ENCODE measurements at regions not wholly inside any gene's neighbourhood (a gene's known extent, or its start where the extent isn't known, plus 50 kb on each side); places are given as distances from the start of the nearest gene placed in this dataset.

DNA sequence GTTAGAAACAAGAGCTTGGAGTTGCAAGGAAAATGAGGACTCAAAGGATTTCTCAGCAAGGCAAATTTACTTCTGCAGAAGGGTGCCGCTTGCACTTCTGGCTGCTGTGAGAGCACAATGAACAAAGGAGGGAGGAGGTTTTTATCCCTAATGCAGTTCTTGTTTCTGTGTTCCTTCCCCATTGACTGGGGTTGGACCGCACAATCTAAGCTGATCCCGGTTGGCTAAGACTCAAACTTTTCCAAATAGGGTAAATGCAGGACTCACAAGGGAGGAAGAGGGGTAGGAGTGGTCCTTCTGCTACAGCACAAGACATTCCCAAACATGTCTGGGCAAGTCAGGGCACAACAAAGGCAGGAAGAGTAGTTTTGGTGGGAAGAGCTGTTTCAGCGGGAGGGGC lies 249.6 kb upstream of the MOCS1 start:
- Histone ChIP-seq H3K36me3 (no peaks in the 10 kb centered on the region), H3K4me1 (no peaks in the 10 kb centered on the region), H3K27me3 (no peaks in the 10 kb centered on the region), H3K4me3 (no peak overlapping the region), H3K27ac (no peak overlapping the region), H3K9me3 (peaks cover 0 to 30% of the 10 kb centered on the region in 2 donors)
- no peak for DNase-seq
- intact Hi-C loops (cut with DNase I): no loop called here
- ATAC-seq: no peak
- TF ChIP-seq, protein P1, sequence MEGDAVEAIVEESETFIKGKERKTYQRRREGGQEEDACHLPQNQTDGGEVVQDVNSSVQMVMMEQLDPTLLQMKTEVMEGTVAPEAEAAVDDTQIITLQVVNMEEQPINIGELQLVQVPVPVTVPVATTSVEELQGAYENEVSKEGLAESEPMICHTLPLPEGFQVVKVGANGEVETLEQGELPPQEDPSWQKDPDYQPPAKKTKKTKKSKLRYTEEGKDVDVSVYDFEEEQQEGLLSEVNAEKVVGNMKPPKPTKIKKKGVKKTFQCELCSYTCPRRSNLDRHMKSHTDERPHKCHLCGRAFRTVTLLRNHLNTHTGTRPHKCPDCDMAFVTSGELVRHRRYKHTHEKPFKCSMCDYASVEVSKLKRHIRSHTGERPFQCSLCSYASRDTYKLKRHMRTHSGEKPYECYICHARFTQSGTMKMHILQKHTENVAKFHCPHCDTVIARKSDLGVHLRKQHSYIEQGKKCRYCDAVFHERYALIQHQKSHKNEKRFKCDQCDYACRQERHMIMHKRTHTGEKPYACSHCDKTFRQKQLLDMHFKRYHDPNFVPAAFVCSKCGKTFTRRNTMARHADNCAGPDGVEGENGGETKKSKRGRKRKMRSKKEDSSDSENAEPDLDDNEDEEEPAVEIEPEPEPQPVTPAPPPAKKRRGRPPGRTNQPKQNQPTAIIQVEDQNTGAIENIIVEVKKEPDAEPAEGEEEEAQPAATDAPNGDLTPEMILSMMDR (IDR thresholded peaks at IDR 0.05): no peak

DNA sequence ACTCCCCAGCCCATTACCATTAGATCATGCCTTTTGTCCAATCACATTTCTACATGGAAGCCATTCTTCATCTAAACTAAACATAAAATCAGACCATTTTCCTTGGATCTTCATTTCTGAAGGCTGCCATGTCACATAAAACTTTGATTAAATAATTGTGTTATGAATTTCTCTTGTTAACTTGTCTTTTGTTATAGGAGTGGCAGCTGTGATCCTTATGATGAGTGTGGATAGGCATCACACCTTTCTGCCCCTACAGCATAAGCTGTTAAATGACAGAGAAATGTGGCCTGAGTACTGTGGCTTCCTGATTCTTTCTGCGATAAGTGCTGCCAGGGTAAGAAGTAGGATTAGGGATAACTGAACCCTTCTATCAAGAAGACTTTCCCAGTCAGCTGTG lies 247.1 kb upstream of the MOCS1 start:
- H3K27ac ChIP-seq: no peak overlapping the region
- H3K4me1 ChIP-seq: no peaks in the 10 kb centered on the region
- H3K9me3 ChIP-seq: peaks cover 0 to 30% of the 10 kb centered on the region in 2 donors
- ATAC-seq (no peak), DNase-seq (no peak)
- intact Hi-C loops (cut with DNase I): no loop called here
- H3K27me3 ChIP-seq: no peaks in the 10 kb centered on the region
- H3K4me3 ChIP-seq: no peak overlapping the region
- no peaks in the 10 kb centered on the region for H3K36me3 ChIP-seq
- TF ChIP-seq, protein P1 (IDR thresholded peaks at IDR 0.05): no peak

DNA sequence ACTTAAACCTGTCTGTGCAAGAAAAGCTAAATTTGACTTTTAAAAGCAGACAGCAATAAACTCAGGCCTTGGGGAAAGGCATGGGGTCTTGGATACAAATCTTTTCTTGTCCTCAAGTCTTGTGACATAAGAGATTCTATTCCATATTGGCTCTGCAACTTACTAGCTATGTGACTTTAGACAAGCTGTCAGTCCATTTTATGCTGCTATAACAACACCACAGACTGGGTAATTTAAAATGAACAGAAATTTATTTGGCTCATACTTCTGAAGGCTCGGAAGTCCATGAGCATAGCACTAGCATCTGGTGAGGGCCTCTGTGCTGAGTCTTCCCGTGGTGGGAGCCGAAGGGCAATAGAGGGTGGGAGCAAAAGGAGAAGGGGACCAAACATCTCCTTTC lies 246.0 kb upstream of the MOCS1 start:
- no peaks in the 10 kb centered on the region for H3K36me3 ChIP-seq
- no peak overlapping the region for H3K27ac ChIP-seq
- ATAC-seq (no peak), DNase-seq (no peak)
- peaks cover 0 to 25% of the 10 kb centered on the region in 2 donors for H3K9me3 ChIP-seq
- H3K4me1 ChIP-seq: no peaks in the 10 kb centered on the region
- H3K4me3 ChIP-seq: no peak overlapping the region
- peaks cover 0 to 5% of the 10 kb centered on the region in 2 donors for H3K27me3 ChIP-seq
- TF ChIP-seq, protein P1 (IDR thresholded peaks at IDR 0.05): no peak
- intact Hi-C loops (cut with DNase I): no loop called here

DNA sequence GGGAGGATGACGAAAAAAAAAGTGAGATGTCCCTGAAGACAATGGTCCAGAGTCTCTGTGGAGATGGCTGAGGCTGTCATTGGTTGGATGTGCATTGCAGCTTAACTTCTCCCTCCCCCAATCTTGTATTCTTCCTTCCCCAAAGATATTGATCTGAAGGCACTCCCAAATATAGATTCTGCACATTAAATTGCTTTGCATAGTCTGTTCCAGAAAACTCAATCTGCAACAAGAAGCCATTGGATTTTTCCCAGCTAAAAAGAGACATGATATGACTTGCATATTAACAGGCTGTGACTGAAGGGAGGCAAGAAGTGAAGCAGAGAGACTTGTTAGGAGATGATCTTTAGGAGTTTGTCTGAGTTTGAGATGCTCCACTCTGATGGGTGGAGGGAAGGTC lies 245.2 kb upstream of the MOCS1 start:
- TF ChIP-seq, protein P1 (IDR thresholded peaks at IDR 0.05): no peak
- Histone ChIP-seq H3K4me3 (no peak overlapping the region), H3K27ac (no peak overlapping the region), H3K9me3 (peaks cover 0 to 20% of the 10 kb centered on the region in 2 donors), H3K27me3 (peaks cover 0 to 6% of the 10 kb centered on the region in 2 donors), H3K36me3 (no peaks in the 10 kb centered on the region), H3K4me1 (no peaks in the 10 kb centered on the region)
- no peak for DNase-seq
- intact Hi-C loops (cut with DNase I): no loop called here
- ATAC-seq: no peak

DNA sequence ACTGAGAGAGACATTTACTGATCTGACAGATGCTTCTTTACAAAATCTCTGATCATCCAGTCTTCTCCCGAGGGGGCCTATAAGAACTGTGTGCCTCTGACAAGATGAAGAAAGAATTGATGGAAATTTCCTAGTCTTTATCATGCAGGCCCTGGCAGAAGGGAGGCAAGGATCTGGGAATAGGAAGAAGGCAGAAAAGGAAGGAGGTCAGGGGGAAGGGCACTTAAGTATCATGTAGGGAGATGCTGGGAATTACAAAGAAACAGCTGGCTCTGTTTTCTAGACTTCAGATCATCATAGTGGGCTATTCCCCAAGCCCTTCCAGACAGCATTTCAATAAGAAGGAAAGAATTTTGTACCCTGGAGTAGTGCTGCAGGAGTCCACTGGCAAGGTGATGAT lies 243.3 kb upstream of the MOCS1 start:
- no peak for DNase-seq
- H3K4me3 ChIP-seq: no peak overlapping the region
- no peak for ATAC-seq
- intact Hi-C loops (cut with DNase I): no loop called here
- peaks cover 0 to 6% of the 10 kb centered on the region in 2 donors for H3K27me3 ChIP-seq
- no peaks in the 10 kb centered on the region for H3K36me3 ChIP-seq
- H3K27ac ChIP-seq: no peak overlapping the region
- H3K4me1 ChIP-seq: no peaks in the 10 kb centered on the region
- H3K9me3 ChIP-seq: peaks cover 0 to 4% of the 10 kb centered on the region in 2 donors
- TF ChIP-seq, protein P1 (IDR thresholded peaks at IDR 0.05): no peak
